DOHH2 (cell line): ENCODE measurements at regions not wholly inside any gene's neighbourhood (a gene's known extent, or its start where the extent isn't known, plus 50 kb on each side); places are given as distances from the start of the nearest gene placed in this dataset.

Experiments used
- CTCF ChIP-seq: fragments of 200-600 bp; sonication (generic); IDR thresholded peaks from one replicate; pipeline ENCODE4 v1.5.1; 2014; ENCODE audit warnings: antibody characterized with exemption, mild to moderate bottlenecking, low read depth, low read length; ENCODE audit not compliant: poor library complexity, severe bottlenecking
- EZH2phosphoT487 ChIP-seq: fragments of 200-600 bp; sonication (generic); IDR thresholded peaks from 2 replicates; pipeline ENCODE4 v1.6.1; 2017; ENCODE audit warnings: borderline replicate concordance, mild to moderate bottlenecking, antibody characterized with exemption, low read length, moderate library complexity, mixed read lengths

- TF ChIP-seq CTCF (no peak), EZH2phosphoT487 (no peak)
Measured at GRCh38 chr13:106906426-106906996, 338.6 kb upstream of the ARGLU1 start.
